OCI-LY7 (cell line): ENCODE measurements at regions not wholly inside any gene's neighbourhood (a gene's known extent, or its start where the extent isn't known, plus 50 kb on each side); places are given as distances from the start of the nearest gene placed in this dataset.

Source experiments
- BruUV-seq: library from RNA; stranded (reverse); fragments of 400-500 nt; replicated peaks from 2 replicates; lab custom pipeline; 2021; lab: Mats Ljungman, UMichigan
- CTCF ChIA-PET: fragments of 300-600 bp; sonication (Branson Sonifier 250); formaldehyde crosslinking; loops from one replicate; lab custom pipeline; 2022; ENCODE audit warnings: antibody characterized with exemption; ENCODE audit not compliant: unreplicated experiment; lab: Charles Lee
- POLR2A ChIA-PET: fragments of 300-600 bp; sonication (Branson Sonifier 250); formaldehyde crosslinking; loops from one replicate; lab custom pipeline; 2022; ENCODE audit warnings: antibody characterized with exemption; lab: Charles Lee
- DNase-seq: peaks from one replicate; pipeline ENCODE4 v3.0.0-alpha.2; 2015; ENCODE audit warnings: low spot score
- H2AFZ ChIP-seq: fragments of 200-600 bp; sonication (generic), shearing (Covaris generic); 2 replicates; pipeline ENCODE4 v1.6.1; 2014; ENCODE audit warnings: mild to moderate bottlenecking, antibody characterized with exemption, low read length, moderate library complexity
- H3K27ac ChIP-seq: fragments of 200-600 bp; sonication (generic); 2 replicates; pipeline ENCODE4 v1.5.1; 2014; ENCODE audit warnings: mixed run types, low read depth, mild to moderate bottlenecking, moderate library complexity, low read length, inconsistent platforms; ENCODE audit not compliant: poor library complexity, severe bottlenecking
- H3K36me3 ChIP-seq: fragments of 200-600 bp; sonication (generic); 2 replicates; pipeline ENCODE4 v1.6.1; 2014; ENCODE audit warnings: mild to moderate bottlenecking, antibody characterized with exemption, low read length, moderate library complexity, mixed read lengths; ENCODE audit not compliant: insufficient read depth
- H3K4me1 ChIP-seq: fragments of 200-600 bp; sonication (generic); 2 replicates; pipeline ENCODE4 v1.5.1; 2014; ENCODE audit warnings: mild to moderate bottlenecking, low read length; ENCODE audit not compliant: insufficient read depth, poor library complexity, severe bottlenecking
- H3K4me2 ChIP-seq: fragments of 200-600 bp; sonication (generic); 2 replicates; pipeline ENCODE4 v1.6.1; 2014; ENCODE audit warnings: mild to moderate bottlenecking, low read length
- H3K4me3 ChIP-seq: fragments of 200-600 bp; sonication (generic); 2 replicates; pipeline ENCODE4 v1.5.1; 2014; ENCODE audit warnings: mild to moderate bottlenecking, low read depth, low read length; ENCODE audit not compliant: poor library complexity, severe bottlenecking
- H3K79me2 ChIP-seq: fragments of 200-600 bp; sonication (generic); 2 replicates; pipeline ENCODE4 v1.6.1; 2016; ENCODE audit warnings: low read depth, mild to moderate bottlenecking, low read length, moderate library complexity, mixed read lengths; ENCODE audit not compliant: insufficient read depth
- H3K9me2 ChIP-seq: fragments of 200-600 bp; sonication (generic); 2 replicates; pipeline ENCODE4 v1.6.1; 2016; ENCODE audit warnings: mild to moderate bottlenecking, low read length, mixed read lengths; ENCODE audit not compliant: insufficient read depth
- H3K9me3 ChIP-seq: fragments of 200-600 bp; sonication (generic); 2 replicates; pipeline ENCODE4 v1.6.1; 2014; ENCODE audit warnings: mild to moderate bottlenecking, mixed run types, low read length, mixed read lengths
- H4K20me1 ChIP-seq: fragments of 200-600 bp; sonication (generic); 2 replicates; pipeline ENCODE4 v1.6.1; 2014; ENCODE audit warnings: mild to moderate bottlenecking, antibody characterized with exemption, low read length, moderate library complexity, mixed read lengths; ENCODE audit not compliant: insufficient read depth
- EZH2phosphoT487 ChIP-seq: fragments of 200-600 bp; sonication (generic); IDR thresholded peaks from 2 replicates; pipeline ENCODE4 v1.6.1; 2018; ENCODE audit warnings: low read depth, borderline replicate concordance, mild to moderate bottlenecking, mixed run types, antibody characterized with exemption, low read length, moderate library complexity, mixed read lengths
- intact Hi-C: fragments of 100-400 bp; cut with micrococcal nuclease; formaldehyde crosslinking; loops from one replicate; pipeline ENCODE4 v1.10.0; 2022; ENCODE audit not compliant: unreplicated experiment
- TF ChIP-seq, protein P1 (sequence below): fragments of 200-600 bp; sonication (generic); conservative IDR thresholded peaks from 2 replicates; pipeline ENCODE4 v1.5.1; 2014; ENCODE audit warnings: mild to moderate bottlenecking, antibody characterized with exemption, low read length, moderate library complexity, mixed read lengths

DNA sequence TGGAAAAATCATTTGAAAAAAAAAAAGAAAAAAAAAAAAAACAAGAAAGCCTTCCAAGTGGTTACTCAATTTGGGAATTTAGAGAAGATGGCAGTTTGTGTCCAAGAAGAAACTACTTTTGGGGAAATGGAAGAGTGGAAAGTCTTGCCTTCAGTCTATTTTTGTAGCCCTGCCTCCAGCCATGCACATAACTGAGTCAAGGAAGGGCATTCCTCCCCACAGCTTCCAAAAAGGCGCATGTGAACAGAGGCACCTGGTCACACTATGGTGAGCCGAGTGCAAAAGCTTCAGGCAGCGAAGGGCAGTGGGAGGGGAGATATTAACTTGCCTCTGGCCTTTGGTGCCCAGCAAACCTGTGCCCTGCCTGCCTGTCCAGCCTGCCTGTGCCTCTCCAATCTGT lies 163.7 kb downstream of the SMIM20 start:
- BruUV-seq: no TSS peak
- Histone ChIP-seq H3K4me3 (no peak overlapping the region), H3K9me2 (no peaks in the 10 kb centered on the region), H4K20me1 (no peaks in the 10 kb centered on the region), H3K79me2 (no peaks in the 10 kb centered on the region), H3K36me3 (no peaks in the 10 kb centered on the region), H2AFZ (no peak overlapping the region), H3K9me3 (no peaks in the 10 kb centered on the region), H3K4me2 (no peak overlapping the region), H3K27ac (no peak overlapping the region), H3K4me1 (no peaks in the 10 kb centered on the region)
- TF ChIP-seq, protein P1, sequence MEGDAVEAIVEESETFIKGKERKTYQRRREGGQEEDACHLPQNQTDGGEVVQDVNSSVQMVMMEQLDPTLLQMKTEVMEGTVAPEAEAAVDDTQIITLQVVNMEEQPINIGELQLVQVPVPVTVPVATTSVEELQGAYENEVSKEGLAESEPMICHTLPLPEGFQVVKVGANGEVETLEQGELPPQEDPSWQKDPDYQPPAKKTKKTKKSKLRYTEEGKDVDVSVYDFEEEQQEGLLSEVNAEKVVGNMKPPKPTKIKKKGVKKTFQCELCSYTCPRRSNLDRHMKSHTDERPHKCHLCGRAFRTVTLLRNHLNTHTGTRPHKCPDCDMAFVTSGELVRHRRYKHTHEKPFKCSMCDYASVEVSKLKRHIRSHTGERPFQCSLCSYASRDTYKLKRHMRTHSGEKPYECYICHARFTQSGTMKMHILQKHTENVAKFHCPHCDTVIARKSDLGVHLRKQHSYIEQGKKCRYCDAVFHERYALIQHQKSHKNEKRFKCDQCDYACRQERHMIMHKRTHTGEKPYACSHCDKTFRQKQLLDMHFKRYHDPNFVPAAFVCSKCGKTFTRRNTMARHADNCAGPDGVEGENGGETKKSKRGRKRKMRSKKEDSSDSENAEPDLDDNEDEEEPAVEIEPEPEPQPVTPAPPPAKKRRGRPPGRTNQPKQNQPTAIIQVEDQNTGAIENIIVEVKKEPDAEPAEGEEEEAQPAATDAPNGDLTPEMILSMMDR: no peak
- TF ChIP-seq EZH2phosphoT487: no peak
- DNase-seq: no peak
- CTCF ChIA-PET: no interaction called here
- intact Hi-C loops: no loop called here
- POLR2A ChIA-PET: interaction anchor here (0.5 to 0.6 kb wide), 2 partner anchors 221 to 665 kb away, joined by 3 to 4 read pairs; no protein-coding TSS in a partner anchor

DNA sequence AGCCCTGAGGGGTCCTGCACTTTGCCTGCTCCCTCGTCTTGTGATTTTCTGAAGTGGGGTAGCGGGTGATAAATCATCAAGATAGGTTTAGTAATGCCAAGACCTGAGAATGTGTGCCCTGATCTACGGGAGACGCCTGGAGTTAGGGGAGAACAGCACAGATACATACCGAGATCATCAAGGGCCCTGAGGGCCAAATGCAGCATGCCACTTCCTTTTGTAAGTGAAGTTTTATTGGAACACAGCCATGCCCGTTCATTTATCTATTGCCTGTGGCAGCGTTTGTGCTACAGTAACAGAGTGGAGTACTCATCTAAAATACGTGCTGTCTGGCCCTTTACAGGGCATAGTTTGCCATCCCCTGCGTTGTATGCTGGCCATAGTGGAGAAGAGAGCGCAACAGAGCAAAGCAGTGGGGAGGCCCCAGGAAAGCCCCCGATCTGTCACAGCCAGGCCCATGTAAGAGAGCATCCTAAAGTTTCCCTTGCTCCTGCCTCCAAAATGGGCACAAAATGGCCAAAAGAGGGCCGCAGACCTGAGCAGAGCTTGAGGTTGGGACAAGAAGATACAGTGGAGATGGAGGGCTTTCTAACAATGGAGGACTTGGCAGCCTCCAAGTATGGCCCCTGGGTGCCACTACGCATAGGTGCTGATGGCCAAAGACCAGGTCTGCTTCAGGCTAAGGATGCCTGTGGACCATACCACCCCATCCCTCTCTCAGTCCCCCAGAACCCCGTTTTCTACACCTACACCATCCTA lies 167.0 kb downstream of the SMIM20 start:
- ChIA-PET POLR2A (no interaction called here), CTCF (interaction anchor here (1.1 kb wide), 1 partner anchor 250 kb away, joined by 3 read pairs; no protein-coding TSS in a partner anchor)
- Histone ChIP-seq H3K9me2 (no peaks in the 10 kb centered on the region), H3K4me2 (no peak overlapping the region), H2AFZ (no peak overlapping the region), H3K4me1 (no peaks in the 10 kb centered on the region), H4K20me1 (no peaks in the 10 kb centered on the region), H3K4me3 (no peak overlapping the region), H3K36me3 (no peaks in the 10 kb centered on the region), H3K79me2 (no peaks in the 10 kb centered on the region), H3K9me3 (no peaks in the 10 kb centered on the region), H3K27ac (no peak overlapping the region)
- no TSS peak for BruUV-seq
- no peak for DNase-seq
- intact Hi-C loops: no loop called here
- no peak for TF ChIP-seq EZH2phosphoT487
- TF ChIP-seq, protein P1: no peak
